H1 (cell line): ENCODE measurements at regions not wholly inside any gene's neighbourhood (a gene's known extent, or its start where the extent isn't known, plus 50 kb on each side); places are given as distances from the start of the nearest gene placed in this dataset.

Source experiments
- BACH1 ChIP-seq: IDR thresholded peaks from 2 replicates; pipeline ENCODE4 v1.6.1; 2012; ENCODE audit warnings: low read length, improper control_type of control experiment
- CTBP2 ChIP-seq: IDR thresholded peaks from 2 replicates; pipeline ENCODE4 v1.7.0; 2011; ENCODE audit warnings: borderline replicate concordance, mild to moderate bottlenecking, moderate library complexity, mixed read lengths, low read length; ENCODE audit not compliant: insufficient read depth, insufficient read length
- JUN ChIP-seq: IDR thresholded peaks from 2 replicates; pipeline ENCODE4 v1.6.1; 2011; ENCODE audit warnings: low read depth, mild to moderate bottlenecking, improper control_type of control experiment, low read length
- NRF1 ChIP-seq: IDR thresholded peaks from 2 replicates; pipeline ENCODE4 v1.6.1; 2011; ENCODE audit warnings: mild to moderate bottlenecking, low read depth, low read length, improper control_type of control experiment
- RAD21 ChIP-seq, 2 experiments: IDR thresholded peaks in 1 of 2; conservative IDR thresholded peaks in 1 of 2; 2 replicates each; pipeline ENCODE4 v1.6.1; 2011; ENCODE audit warnings: low read depth in 2 of 2, low read length in 2 of 2, improper control_type of control experiment in 1 of 2, inconsistent platforms in 1 of 2, mild to moderate bottlenecking in 1 of 2, moderate library complexity in 1 of 2
- SIX5 ChIP-seq: IDR thresholded peaks from 2 replicates; pipeline ENCODE4 v1.6.1; 2011; ENCODE audit warnings: mild to moderate bottlenecking, low read depth, low read length
- TAF7 ChIP-seq: optimal IDR thresholded peaks from 2 replicates; pipeline ENCODE3; 2011; ENCODE audit warnings: low read depth, mild to moderate bottlenecking, inconsistent platforms, low read length, moderate library complexity, borderline replicate concordance
- ZNF274 ChIP-seq: IDR thresholded peaks from 2 replicates; pipeline ENCODE4 v1.7.0; 2012; ENCODE audit warnings: low read length, borderline replicate concordance; ENCODE audit errors: extremely low read depth
- TF ChIP-seq, protein P1 (sequence below): fragments of 300-600 bp; sonication (generic); IDR thresholded peaks from 2 replicates; pipeline ENCODE4 v1.7.1; 2012; ENCODE audit warnings: low read length, moderate library complexity, mild to moderate bottlenecking, inconsistent platforms; ENCODE audit not compliant: insufficient replicate concordance

DNA sequence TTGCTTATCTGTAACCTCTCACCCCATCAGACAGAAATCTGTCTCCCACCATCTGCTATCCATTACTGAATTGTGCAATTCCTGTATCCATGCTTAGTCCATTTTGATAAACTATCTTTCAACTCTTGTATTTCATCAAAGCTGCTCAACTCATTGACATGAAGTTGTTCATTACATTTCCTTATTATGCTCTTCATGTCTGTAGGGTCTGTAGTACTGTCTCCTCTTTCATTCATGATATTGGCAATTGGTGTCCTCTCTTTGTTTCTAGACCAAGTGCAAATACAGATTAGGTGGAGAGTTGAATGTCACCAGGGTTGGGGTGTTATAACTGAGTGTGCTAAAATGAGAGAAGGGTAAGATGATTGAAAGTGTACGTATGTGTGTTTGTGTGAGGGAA is 69.2 kb upstream of the ADRA2C start (continued):
- TF ChIP-seq, protein P1, sequence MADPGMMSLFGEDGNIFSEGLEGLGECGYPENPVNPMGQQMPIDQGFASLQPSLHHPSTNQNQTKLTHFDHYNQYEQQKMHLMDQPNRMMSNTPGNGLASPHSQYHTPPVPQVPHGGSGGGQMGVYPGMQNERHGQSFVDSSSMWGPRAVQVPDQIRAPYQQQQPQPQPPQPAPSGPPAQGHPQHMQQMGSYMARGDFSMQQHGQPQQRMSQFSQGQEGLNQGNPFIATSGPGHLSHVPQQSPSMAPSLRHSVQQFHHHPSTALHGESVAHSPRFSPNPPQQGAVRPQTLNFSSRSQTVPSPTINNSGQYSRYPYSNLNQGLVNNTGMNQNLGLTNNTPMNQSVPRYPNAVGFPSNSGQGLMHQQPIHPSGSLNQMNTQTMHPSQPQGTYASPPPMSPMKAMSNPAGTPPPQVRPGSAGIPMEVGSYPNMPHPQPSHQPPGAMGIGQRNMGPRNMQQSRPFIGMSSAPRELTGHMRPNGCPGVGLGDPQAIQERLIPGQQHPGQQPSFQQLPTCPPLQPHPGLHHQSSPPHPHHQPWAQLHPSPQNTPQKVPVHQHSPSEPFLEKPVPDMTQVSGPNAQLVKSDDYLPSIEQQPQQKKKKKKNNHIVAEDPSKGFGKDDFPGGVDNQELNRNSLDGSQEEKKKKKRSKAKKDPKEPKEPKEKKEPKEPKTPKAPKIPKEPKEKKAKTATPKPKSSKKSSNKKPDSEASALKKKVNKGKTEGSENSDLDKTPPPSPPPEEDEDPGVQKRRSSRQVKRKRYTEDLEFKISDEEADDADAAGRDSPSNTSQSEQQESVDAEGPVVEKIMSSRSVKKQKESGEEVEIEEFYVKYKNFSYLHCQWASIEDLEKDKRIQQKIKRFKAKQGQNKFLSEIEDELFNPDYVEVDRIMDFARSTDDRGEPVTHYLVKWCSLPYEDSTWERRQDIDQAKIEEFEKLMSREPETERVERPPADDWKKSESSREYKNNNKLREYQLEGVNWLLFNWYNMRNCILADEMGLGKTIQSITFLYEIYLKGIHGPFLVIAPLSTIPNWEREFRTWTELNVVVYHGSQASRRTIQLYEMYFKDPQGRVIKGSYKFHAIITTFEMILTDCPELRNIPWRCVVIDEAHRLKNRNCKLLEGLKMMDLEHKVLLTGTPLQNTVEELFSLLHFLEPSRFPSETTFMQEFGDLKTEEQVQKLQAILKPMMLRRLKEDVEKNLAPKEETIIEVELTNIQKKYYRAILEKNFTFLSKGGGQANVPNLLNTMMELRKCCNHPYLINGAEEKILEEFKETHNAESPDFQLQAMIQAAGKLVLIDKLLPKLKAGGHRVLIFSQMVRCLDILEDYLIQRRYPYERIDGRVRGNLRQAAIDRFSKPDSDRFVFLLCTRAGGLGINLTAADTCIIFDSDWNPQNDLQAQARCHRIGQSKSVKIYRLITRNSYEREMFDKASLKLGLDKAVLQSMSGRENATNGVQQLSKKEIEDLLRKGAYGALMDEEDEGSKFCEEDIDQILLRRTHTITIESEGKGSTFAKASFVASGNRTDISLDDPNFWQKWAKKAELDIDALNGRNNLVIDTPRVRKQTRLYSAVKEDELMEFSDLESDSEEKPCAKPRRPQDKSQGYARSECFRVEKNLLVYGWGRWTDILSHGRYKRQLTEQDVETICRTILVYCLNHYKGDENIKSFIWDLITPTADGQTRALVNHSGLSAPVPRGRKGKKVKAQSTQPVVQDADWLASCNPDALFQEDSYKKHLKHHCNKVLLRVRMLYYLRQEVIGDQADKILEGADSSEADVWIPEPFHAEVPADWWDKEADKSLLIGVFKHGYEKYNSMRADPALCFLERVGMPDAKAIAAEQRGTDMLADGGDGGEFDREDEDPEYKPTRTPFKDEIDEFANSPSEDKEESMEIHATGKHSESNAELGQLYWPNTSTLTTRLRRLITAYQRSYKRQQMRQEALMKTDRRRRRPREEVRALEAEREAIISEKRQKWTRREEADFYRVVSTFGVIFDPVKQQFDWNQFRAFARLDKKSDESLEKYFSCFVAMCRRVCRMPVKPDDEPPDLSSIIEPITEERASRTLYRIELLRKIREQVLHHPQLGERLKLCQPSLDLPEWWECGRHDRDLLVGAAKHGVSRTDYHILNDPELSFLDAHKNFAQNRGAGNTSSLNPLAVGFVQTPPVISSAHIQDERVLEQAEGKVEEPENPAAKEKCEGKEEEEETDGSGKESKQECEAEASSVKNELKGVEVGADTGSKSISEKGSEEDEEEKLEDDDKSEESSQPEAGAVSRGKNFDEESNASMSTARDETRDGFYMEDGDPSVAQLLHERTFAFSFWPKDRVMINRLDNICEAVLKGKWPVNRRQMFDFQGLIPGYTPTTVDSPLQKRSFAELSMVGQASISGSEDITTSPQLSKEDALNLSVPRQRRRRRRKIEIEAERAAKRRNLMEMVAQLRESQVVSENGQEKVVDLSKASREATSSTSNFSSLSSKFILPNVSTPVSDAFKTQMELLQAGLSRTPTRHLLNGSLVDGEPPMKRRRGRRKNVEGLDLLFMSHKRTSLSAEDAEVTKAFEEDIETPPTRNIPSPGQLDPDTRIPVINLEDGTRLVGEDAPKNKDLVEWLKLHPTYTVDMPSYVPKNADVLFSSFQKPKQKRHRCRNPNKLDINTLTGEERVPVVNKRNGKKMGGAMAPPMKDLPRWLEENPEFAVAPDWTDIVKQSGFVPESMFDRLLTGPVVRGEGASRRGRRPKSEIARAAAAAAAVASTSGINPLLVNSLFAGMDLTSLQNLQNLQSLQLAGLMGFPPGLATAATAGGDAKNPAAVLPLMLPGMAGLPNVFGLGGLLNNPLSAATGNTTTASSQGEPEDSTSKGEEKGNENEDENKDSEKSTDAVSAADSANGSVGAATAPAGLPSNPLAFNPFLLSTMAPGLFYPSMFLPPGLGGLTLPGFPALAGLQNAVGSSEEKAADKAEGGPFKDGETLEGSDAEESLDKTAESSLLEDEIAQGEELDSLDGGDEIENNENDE, result no peak
- no peak for TF ChIP-seq TAF7
- TF ChIP-seq ZNF274, result no peak
- TF ChIP-seq NRF1, result no peak
- TF ChIP-seq RAD21 (IDR thresholded peaks at IDR 0.05 in 1 of 2, conservative IDR thresholded peaks at IDR 0.05 in 1 of 2; ENCODE audit: low read depth in 2 of 2, low read length in 2 of 2), result no peak
- TF ChIP-seq JUN, result no peak
- TF ChIP-seq BACH1, result no peak
- no peak for TF ChIP-seq SIX5
- no peak for TF ChIP-seq CTBP2
